Fibroblast of the conjunctiva (primary cell): ENCODE measurements at regions not wholly inside any gene's neighbourhood (a gene's known extent, or its start where the extent isn't known, plus 50 kb on each side); places are given as distances from the start of the nearest gene placed in this dataset.
"Not testable (repeated sequence)": the region's sequence is repeated elsewhere in the genome, so short reads cannot be mapped to it uniquely, and the experiment has no call there.

Source experiments
- DNase-seq: peaks from one replicate; pipeline ENCODE4 v3.0.0-alpha.2; 2010; ENCODE audit warnings: low read depth

- DNase-seq: no peak
Observed at GRCh38 chr1:232579958-232580941, 49.7 kb downstream of the SIPA1L2 start.

GRCh38 chr1:232579466-232579865, 50.5 kb downstream of the SIPA1L2 start:
- DNase-seq: no peak

- no peak for DNase-seq
Observed at GRCh38 chr1:232578651-232579195, 51.2 kb downstream of the SIPA1L2 start.

GRCh38 chr1:232577772-232578171, 52.2 kb downstream of the SIPA1L2 start:
- no peak for DNase-seq

GRCh38 chr1:232576537-232576936, 53.4 kb downstream of the SIPA1L2 start:
- no peak for DNase-seq

GRCh38 chr1:232575763-232576040, 54.2 kb downstream of the SIPA1L2 start:
- no peak for DNase-seq

GRCh38 chr1:232574889-232575762, 54.8 kb downstream of the SIPA1L2 start:
- no peak for DNase-seq

- no peak for DNase-seq
Observed at GRCh38 chr1:232574077-232574476, 55.9 kb downstream of the SIPA1L2 start.

GRCh38 chr1:232571523-232571922, 58.4 kb downstream of the SIPA1L2 start:
- no peak for DNase-seq

GRCh38 chr1:232570007-232570406, 59.9 kb downstream of the SIPA1L2 start:
- no peak for DNase-seq

- DNase-seq: not testable (repeated sequence)
Observed at GRCh38 chr1:232569554-232569921, 60.4 kb downstream of the SIPA1L2 start.

GRCh38 chr1:232568906-232569553, 60.9 kb downstream of the SIPA1L2 start:
- DNase-seq: no peak

- DNase-seq: no peak
Observed at GRCh38 chr1:232568331-232568852, 61.5 kb downstream of the SIPA1L2 start.

GRCh38 chr1:232566093-232566492, 63.8 kb downstream of the SIPA1L2 start:
- DNase-seq: no peak

- DNase-seq: no peak
Observed at GRCh38 chr1:232562855-232563510, 67.0 kb downstream of the SIPA1L2 start.

- DNase-seq: no peak
Observed at GRCh38 chr1:232561381-232561780, 68.6 kb downstream of the SIPA1L2 start.

GRCh38 chr1:232560940-232561339, 69.0 kb downstream of the SIPA1L2 start:
- DNase-seq: no peak

GRCh38 chr1:232558954-232559353, 71.0 kb downstream of the SIPA1L2 start:
- no peak for DNase-seq

- DNase-seq: no peak
Observed at GRCh38 chr1:232557502-232558191, 72.3 kb downstream of the SIPA1L2 start.

- DNase-seq: no peak
Observed at GRCh38 chr1:232557096-232557495, 72.8 kb downstream of the SIPA1L2 start.

- DNase-seq: no peak
Observed at GRCh38 chr1:232556351-232556750, 73.6 kb downstream of the SIPA1L2 start.
